ENCODE measurements at regions not wholly inside any gene's neighbourhood (a gene's known extent, or its start where the extent isn't known, plus 50 kb on each side); places are given as distances from the start of the nearest gene placed in this dataset.
A peak's percentile ranks its signal among the peaks of the same experiment; 100 is the strongest.

DNA sequence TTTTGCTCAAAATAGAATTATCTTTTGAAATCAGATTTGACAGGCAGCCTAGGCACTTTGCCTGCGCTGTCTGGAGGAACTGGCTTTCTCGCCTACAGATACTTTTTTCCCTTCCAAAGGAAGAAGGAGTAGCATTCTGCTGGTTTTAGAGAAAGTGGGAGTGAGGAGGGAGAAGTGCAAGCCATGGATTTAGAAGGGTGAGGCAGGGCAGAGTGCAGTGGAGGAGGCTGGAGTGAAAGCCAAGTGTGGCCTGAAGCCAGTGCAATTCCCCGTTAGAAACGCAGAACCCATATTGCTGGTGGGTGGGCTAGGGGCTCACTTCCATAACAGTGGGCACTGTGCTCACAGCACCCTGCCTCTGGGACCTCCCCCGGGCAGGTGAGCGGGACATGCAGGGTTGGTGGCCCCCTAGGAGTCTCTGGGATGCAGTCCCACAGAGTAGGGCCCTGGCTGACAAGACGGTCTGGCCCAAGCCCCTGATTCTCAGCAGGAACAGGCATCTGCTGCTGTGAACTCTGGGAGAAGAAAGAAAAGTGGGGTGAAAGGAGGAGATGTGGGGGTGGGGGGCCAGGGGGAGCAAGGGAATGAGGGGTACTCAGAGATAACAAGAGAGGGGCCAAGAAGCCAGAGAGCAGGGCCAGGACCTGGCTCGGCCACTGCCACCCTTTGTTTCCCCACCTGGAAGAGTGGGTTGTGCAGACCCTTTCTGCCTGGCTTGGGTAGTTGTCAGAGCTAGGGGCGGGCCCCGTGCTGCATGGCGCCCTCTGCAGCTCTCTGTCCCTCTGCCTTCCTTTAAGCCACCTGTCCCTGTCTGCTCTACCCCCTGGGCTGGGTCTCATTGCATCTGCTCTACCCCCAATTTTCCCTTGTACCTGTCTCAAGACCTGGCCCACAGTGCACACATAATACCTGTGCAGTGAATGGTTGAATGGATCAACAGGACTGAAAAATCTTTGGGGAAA is 273.5 kb upstream of the HS6ST1 start:
- no peaks in the 10 kb centered on the region for H3K27me3 Mint-ChIP-seq
- CTCF ChIA-PET = no interaction called here

GRCh38 chr2:128593518-128593878 is 274.8 kb upstream of the HS6ST1 start:
- no peaks in the 10 kb centered on the region for H3K9me3 Mint-ChIP-seq
- Histone ChIP-seq H3K36me3 (ENCODE audit: insufficient read depth, low read length) (no peaks in the 10 kb centered on the region), H3K27me3 (ENCODE audit: control insufficient read depth in 1 of 2, insufficient read depth in 2 of 2, low read length in 2 of 2) (peaks cover 0 to 2% of the 10 kb centered on the region in 2 experiments), H3K9me3 (ENCODE audit: control insufficient read depth in 1 of 2, insufficient read depth in 1 of 2, low read length in 2 of 2) (peaks cover 0 to 14% of the 10 kb centered on the region in 2 experiments), H3K4me1 (ENCODE audit: insufficient read depth, low read length) (no peaks in the 10 kb centered on the region), H3K4me3 (ENCODE audit: low read length) (no peak overlapping the region), H3K27ac (ENCODE audit: low read depth in 1 of 2, low read length in 2 of 2) (no peak overlapping the region)
- no peak overlapping the region for H3K27ac Mint-ChIP-seq
- TF ChIP-seq CTCF (IDR thresholded peaks at IDR 0.05) = no peak
- no peaks in the 10 kb centered on the region for H3K27me3 Mint-ChIP-seq
- ChIA-PET CTCF (no interaction called here), POLR2A (no interaction called here)
- ATAC-seq (ENCODE audit: poor library complexity) (no peak), DNase-seq (no peak)
- H3K4me3 Mint-ChIP-seq = no peak overlapping the region
- intact Hi-C loops (cut with DNase I, micrococcal nuclease) = no loop called here
- H3K36me3 Mint-ChIP-seq (ENCODE audit: low read depth) = no peaks in the 10 kb centered on the region
- H3K4me1 Mint-ChIP-seq (ENCODE audit: low read depth) = no peaks in the 10 kb centered on the region

More for the DNA sequence above, 273.5 kb upstream of the HS6ST1 start:
- Mint-ChIP-seq H3K9me3 (no peaks in the 10 kb centered on the region), H3K36me3 (ENCODE audit: low read depth) (no peaks in the 10 kb centered on the region), H3K4me1 (ENCODE audit: low read depth) (no peaks in the 10 kb centered on the region), H3K4me3 (no peak overlapping the region), H3K27ac (no peak overlapping the region)
- peaks cover 0 to 2% of the 10 kb centered on the region in 2 experiments for H3K27me3 ChIP-seq (ENCODE audit: control insufficient read depth in 1 of 2, insufficient read depth in 2 of 2, low read length in 2 of 2)
- H3K9me3 ChIP-seq (ENCODE audit: control insufficient read depth in 1 of 2, insufficient read depth in 1 of 2, low read length in 2 of 2) = peaks cover 0 to 13% of the 10 kb centered on the region in 2 experiments
- POLR2A ChIA-PET = no interaction called here
- no peaks in the 10 kb centered on the region for H3K36me3 ChIP-seq (ENCODE audit: insufficient read depth, low read length)
- H3K4me1 ChIP-seq (ENCODE audit: insufficient read depth, low read length) = no peaks in the 10 kb centered on the region
- no peak overlapping the region for H3K4me3 ChIP-seq (ENCODE audit: low read length)
- no peak overlapping the region for H3K27ac ChIP-seq (ENCODE audit: low read depth in 1 of 2, low read length in 2 of 2)
- ATAC-seq (ENCODE audit: poor library complexity) (no peak), DNase-seq (peak in 1 of 14 experiments; percentile 23)
- no peak for TF ChIP-seq CTCF (IDR thresholded peaks at IDR 0.05)
- intact Hi-C loops (cut with DNase I, micrococcal nuclease) = no loop called here

DNA sequence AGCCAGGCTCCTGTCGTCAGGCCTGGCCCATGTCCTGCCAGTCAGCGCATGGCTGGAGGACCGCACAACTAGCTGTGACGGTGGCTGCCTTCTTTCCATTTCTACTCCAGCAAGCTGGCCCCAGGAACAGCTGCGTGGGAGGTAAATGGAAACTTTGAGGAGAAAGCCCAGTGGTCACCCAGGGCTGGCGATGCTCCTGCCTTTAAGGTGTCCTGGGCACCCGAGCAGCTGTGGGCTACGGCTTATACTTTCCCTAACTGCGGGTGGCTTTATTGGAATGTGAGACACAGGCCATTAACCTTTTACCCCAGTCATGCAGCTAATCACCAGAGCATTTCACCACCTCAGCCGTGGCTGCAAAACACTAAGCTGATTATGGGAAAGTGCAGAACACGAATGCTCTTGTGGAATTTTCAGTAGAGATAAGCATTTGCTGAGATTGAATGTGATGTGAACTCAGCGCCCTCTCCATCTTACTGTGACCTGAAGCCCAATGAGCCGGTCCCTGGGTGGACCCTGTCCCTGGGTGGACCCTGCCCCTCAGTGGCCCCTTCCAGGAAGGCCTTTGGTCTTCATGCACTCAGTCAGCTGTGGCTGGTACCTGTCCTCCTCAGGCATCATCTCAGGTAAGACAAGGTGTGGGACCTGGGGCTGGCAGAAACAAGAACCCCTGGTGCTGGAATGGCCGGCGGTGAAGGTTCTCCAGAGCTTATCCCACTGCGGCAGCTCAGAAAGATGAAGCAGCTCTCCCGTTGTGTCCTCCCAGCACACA is 275.4 kb upstream of the HS6ST1 start:
- Histone ChIP-seq H3K27ac (ENCODE audit: low read depth in 1 of 2, low read length in 2 of 2) (no peak overlapping the region), H3K4me1 (ENCODE audit: insufficient read depth, low read length) (no peaks in the 10 kb centered on the region), H3K36me3 (ENCODE audit: insufficient read depth, low read length) (no peaks in the 10 kb centered on the region), H3K27me3 (ENCODE audit: control insufficient read depth in 1 of 2, insufficient read depth in 2 of 2, low read length in 2 of 2) (peaks cover 0 to 2% of the 10 kb centered on the region in 2 experiments), H3K9me3 (ENCODE audit: control insufficient read depth in 1 of 2, insufficient read depth in 1 of 2, low read length in 2 of 2) (peaks cover 0 to 14% of the 10 kb centered on the region in 2 experiments), H3K4me3 (ENCODE audit: low read length) (no peak overlapping the region)
- intact Hi-C loops (cut with DNase I, micrococcal nuclease) = no loop called here
- ATAC-seq (ENCODE audit: poor library complexity) (no peak), DNase-seq (peak in 1 of 14 experiments; percentile 17)
- ChIA-PET CTCF (no interaction called here), POLR2A (no interaction called here)
- no peak overlapping the region for H3K27ac Mint-ChIP-seq
- no peaks in the 10 kb centered on the region for H3K4me1 Mint-ChIP-seq (ENCODE audit: low read depth)
- H3K9me3 Mint-ChIP-seq = no peaks in the 10 kb centered on the region
- H3K27me3 Mint-ChIP-seq = no peaks in the 10 kb centered on the region
- no peaks in the 10 kb centered on the region for H3K36me3 Mint-ChIP-seq (ENCODE audit: low read depth)
- no peak overlapping the region for H3K4me3 Mint-ChIP-seq
- no peak for TF ChIP-seq CTCF (IDR thresholded peaks at IDR 0.05)

Measured in CD4-positive, alpha-beta T cell (primary cell).